Right lung (tissue), 2 donors: ENCODE measurements at regions not wholly inside any gene's neighbourhood (a gene's known extent, or its start where the extent isn't known, plus 50 kb on each side); places are given as distances from the start of the nearest gene placed in this dataset.
"Not testable (repeated sequence)": the region's sequence is repeated elsewhere in the genome, so short reads cannot be mapped to it uniquely, and the experiment has no call there.

Source experiments
- DNase-seq, 2 donors: peaks; one replicate each; pipeline ENCODE4 v3.0.0-alpha.2; 2013

- DNase-seq: peak; percentile 44 to 50
These were observed 77.9 kb upstream of the FBXL17 start for GRCh38 chr5:108459769-108460168.

- no peak for DNase-seq
These were observed 69.4 kb upstream of the FBXL17 start for GRCh38 chr5:108451269-108451668.

GRCh38 chr5:108444130-108444529 lies 62.2 kb upstream of the FBXL17 start:
- DNase-seq: not testable (repeated sequence)

DNA sequence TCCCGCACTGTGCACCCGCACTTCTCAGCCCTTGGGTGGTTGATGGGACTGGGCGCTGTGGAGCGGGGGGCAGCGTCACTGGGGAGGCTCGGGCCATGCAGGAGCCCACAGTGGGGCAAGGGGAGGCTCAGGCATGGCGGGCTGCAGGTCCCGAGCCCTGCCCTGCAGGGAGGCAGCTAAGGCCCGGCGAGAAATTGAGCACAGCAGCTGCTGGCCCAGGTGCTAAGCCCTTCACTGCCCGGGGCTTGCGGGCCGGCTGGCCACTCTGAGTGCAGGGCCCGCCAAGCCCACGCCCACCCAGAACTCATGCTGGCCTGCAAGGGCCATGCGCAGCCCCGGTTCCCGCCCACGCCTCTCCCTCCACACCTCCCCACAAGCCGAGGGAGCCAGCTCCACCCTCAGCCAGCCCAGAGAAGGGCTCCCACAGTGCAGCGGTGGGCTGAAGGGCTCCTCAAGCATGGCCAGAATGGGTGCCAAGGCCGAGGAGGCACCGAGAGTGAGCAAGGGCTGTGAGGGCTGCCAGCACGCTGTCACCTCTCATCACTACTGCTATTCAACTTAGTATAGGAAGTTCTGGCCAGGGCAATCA lies 60.3 kb upstream of the FBXL17 start:
- DNase-seq: not testable (repeated sequence)

DNA sequence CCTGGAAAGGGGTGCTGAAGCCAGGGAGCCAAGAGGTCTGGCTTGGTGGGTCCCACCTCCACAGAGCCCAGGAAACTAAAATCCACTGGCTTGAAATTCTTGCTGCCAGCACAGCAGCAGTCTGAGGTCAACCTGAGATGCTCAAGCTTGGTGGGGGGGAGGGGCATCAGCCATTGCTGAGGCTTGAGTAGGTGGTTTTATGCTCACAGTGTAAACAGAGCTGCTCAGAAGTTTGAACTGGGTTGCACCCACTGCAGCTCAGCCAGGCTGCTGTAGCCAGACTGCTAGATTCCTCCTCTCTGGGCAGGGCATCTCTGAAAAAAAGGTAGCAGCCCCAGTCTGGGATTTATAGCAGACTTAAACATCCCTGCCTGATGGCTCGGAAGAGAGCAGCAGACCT lies 55.5 kb upstream of the FBXL17 start:
- DNase-seq: no peak

DNA sequence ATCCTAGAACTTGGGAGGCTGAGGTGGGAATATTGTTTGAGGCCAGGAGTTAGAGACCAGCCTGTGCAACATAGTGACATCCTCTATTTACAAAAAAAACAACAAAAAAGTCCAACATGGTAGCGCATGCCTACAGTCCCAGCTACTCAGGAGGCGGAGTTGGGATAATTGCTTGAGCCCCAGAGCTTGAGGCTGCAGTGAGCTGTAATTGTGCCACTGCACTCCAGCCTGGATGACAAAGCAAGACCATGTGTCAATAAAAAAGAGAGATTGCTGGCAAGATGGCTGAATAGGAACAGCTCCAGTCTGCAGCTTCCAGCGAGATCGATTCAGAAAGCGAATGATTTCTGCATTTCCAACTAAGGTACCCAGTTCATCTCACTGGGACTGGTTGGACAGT lies 54.8 kb upstream of the FBXL17 start:
- no peak for DNase-seq

DNA sequence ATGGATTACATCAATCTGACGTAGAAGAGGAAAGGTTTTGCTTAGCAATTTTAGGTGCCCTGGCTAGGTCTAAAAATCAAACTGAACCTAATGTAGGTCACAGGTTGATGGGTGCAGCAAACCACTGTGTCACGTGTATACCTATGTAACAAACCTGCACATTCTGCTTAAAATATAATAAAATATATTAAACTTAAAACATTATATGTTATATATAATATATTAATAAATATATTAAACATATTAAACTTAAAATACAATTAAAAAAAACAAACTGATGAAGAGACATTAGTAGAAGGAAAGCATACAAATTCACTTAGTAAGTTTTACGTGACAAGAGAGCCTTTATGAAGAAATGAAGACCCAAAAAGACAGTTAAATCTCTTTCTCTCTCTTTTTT lies 51.7 kb upstream of the FBXL17 start:
- no peak for DNase-seq

DNA sequence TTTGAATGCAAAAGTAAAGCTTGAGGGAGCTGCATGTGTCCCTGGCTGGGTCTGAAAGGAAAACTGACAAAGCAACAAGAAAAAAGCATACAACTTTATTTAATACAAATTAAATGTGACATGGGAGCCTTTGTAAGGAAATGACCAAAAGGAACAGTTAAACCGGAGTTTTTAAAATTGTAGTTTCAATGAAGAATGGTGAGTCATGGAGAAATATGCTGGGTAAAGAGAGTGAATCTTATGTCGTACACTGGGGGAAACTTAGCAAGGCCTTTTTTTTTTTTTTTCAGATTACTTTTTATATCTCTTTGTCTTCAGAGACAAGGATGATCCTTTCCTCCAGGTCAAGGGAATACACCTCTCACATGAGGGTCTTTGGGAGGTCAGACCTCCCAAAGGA lies 50.1 kb upstream of the FBXL17 start:
- DNase-seq: no peak
